ENCODE measurements at regions not wholly inside any gene's neighbourhood (a gene's known extent, or its start where the extent isn't known, plus 50 kb on each side); places are given as distances from the start of the nearest gene placed in this dataset.

GRCh38 chr7:84337429-84337828 is 142.8 kb upstream of the SEMA3A start:
- no peak for TF ChIP-seq CTCF (IDR thresholded peaks at IDR 0.05; ENCODE audit: borderline replicate concordance, extremely low read depth, low read length, poor library complexity, severe bottlenecking)
- no peak for TF ChIP-seq EZH2 (IDR thresholded peaks at IDR 0.05; ENCODE audit: borderline replicate concordance, low read depth, low read length, severe bottlenecking)
- Histone ChIP-seq H3K4me2 (ENCODE audit: insufficient read depth, low read length) (no peak overlapping the region), H3K4me1 (ENCODE audit: insufficient read depth, low read length) (no peaks in the 10 kb centered on the region), H3K36me3 (ENCODE audit: insufficient read depth, low read length) (no peaks in the 10 kb centered on the region), H3K27ac (ENCODE audit: low read length) (no peak overlapping the region), H2AFZ (ENCODE audit: low read depth, low read length) (no peak overlapping the region), H3K27me3 (ENCODE audit: insufficient read depth, low read length, poor library complexity) (no peaks in the 10 kb centered on the region), H3K4me3 (ENCODE audit: low read depth in 1 of 2, low read length in 2 of 2) (no peak overlapping the region), H3K9me3 (ENCODE audit: insufficient read depth, low read length, severe bottlenecking) (no peaks in the 10 kb centered on the region), H3K9ac (ENCODE audit: low read depth, low read length) (no peak overlapping the region), H4K20me1 (ENCODE audit: insufficient read depth, low read length) (no peaks in the 10 kb centered on the region), H3K79me2 (ENCODE audit: insufficient read depth, low read length) (no peaks in the 10 kb centered on the region)
- ATAC-seq (ENCODE audit: insufficient read depth, low read depth) (no peak), DNase-seq (no peak)

GRCh38 chr7:84336766-84337165 is 142.2 kb upstream of the SEMA3A start:
- Histone ChIP-seq H3K4me2 (ENCODE audit: insufficient read depth, low read length) (no peak overlapping the region), H3K4me3 (ENCODE audit: low read depth in 1 of 2, low read length in 2 of 2) (no peak overlapping the region), H3K9me3 (ENCODE audit: insufficient read depth, low read length, severe bottlenecking) (no peaks in the 10 kb centered on the region), H3K36me3 (ENCODE audit: insufficient read depth, low read length) (no peaks in the 10 kb centered on the region), H3K79me2 (ENCODE audit: insufficient read depth, low read length) (no peaks in the 10 kb centered on the region), H4K20me1 (ENCODE audit: insufficient read depth, low read length) (no peaks in the 10 kb centered on the region), H3K27ac (ENCODE audit: low read length) (no peak overlapping the region), H2AFZ (ENCODE audit: low read depth, low read length) (no peak overlapping the region), H3K27me3 (ENCODE audit: insufficient read depth, low read length, poor library complexity) (no peaks in the 10 kb centered on the region), H3K4me1 (ENCODE audit: insufficient read depth, low read length) (no peaks in the 10 kb centered on the region), H3K9ac (ENCODE audit: low read depth, low read length) (no peak overlapping the region)
- DNase-seq (no peak), ATAC-seq (ENCODE audit: insufficient read depth, low read depth) (no peak)
- TF ChIP-seq EZH2 (IDR thresholded peaks at IDR 0.05; ENCODE audit: borderline replicate concordance, low read depth, low read length, severe bottlenecking): no peak
- TF ChIP-seq CTCF (IDR thresholded peaks at IDR 0.05; ENCODE audit: borderline replicate concordance, extremely low read depth, low read length, poor library complexity, severe bottlenecking): no peak

- DNase-seq: no peak
- H2AFZ ChIP-seq (ENCODE audit: low read depth, low read length): no peak overlapping the region
- no peaks in the 10 kb centered on the region for H3K27me3 ChIP-seq (ENCODE audit: insufficient read depth, low read length, poor library complexity)
- H3K9ac ChIP-seq (ENCODE audit: low read depth, low read length): no peak overlapping the region
- no peaks in the 10 kb centered on the region for H3K9me3 ChIP-seq (ENCODE audit: insufficient read depth, low read length, severe bottlenecking)
- no peaks in the 10 kb centered on the region for H4K20me1 ChIP-seq (ENCODE audit: insufficient read depth, low read length)
- no peak for TF ChIP-seq CTCF (IDR thresholded peaks at IDR 0.05; ENCODE audit: borderline replicate concordance, extremely low read depth, low read length, poor library complexity, severe bottlenecking)
- H3K4me3 ChIP-seq (ENCODE audit: low read depth in 1 of 2, low read length in 2 of 2): no peak overlapping the region
- no peak overlapping the region for H3K4me2 ChIP-seq (ENCODE audit: insufficient read depth, low read length)
- H3K79me2 ChIP-seq (ENCODE audit: insufficient read depth, low read length): no peaks in the 10 kb centered on the region
- ATAC-seq (ENCODE audit: insufficient read depth, low read depth): no peak
- no peaks in the 10 kb centered on the region for H3K36me3 ChIP-seq (ENCODE audit: insufficient read depth, low read length)
- no peaks in the 10 kb centered on the region for H3K4me1 ChIP-seq (ENCODE audit: insufficient read depth, low read length)
- H3K27ac ChIP-seq (ENCODE audit: low read length): no peak overlapping the region
Observed at GRCh38 chr7:84336303-84336702, 141.7 kb upstream of the SEMA3A start.

- TF ChIP-seq EZH2 (IDR thresholded peaks at IDR 0.05; ENCODE audit: borderline replicate concordance, low read depth, low read length, severe bottlenecking) (no peak), CTCF (IDR thresholded peaks at IDR 0.05; ENCODE audit: borderline replicate concordance, extremely low read depth, low read length, poor library complexity, severe bottlenecking) (no peak)
- DNase-seq (no peak), ATAC-seq (ENCODE audit: insufficient read depth, low read depth) (no peak)
Observed at GRCh38 chr7:84331616-84332015, 137.0 kb upstream of the SEMA3A start.

More at GRCh38 chr7:84331616-84332015, 137.0 kb upstream of the SEMA3A start:
- H3K4me1 ChIP-seq (ENCODE audit: insufficient read depth, low read length): no peaks in the 10 kb centered on the region
- H3K79me2 ChIP-seq (ENCODE audit: insufficient read depth, low read length): no peaks in the 10 kb centered on the region
- H3K9me3 ChIP-seq (ENCODE audit: insufficient read depth, low read length, severe bottlenecking): no peaks in the 10 kb centered on the region
- no peak overlapping the region for H2AFZ ChIP-seq (ENCODE audit: low read depth, low read length)
- H3K9ac ChIP-seq (ENCODE audit: low read depth, low read length): no peak overlapping the region
- no peak overlapping the region for H3K27ac ChIP-seq (ENCODE audit: low read length)
- H3K4me2 ChIP-seq (ENCODE audit: insufficient read depth, low read length): no peak overlapping the region
- no peak overlapping the region for H3K4me3 ChIP-seq (ENCODE audit: low read depth in 1 of 2, low read length in 2 of 2)
- H4K20me1 ChIP-seq (ENCODE audit: insufficient read depth, low read length): no peaks in the 10 kb centered on the region
- no peaks in the 10 kb centered on the region for H3K27me3 ChIP-seq (ENCODE audit: insufficient read depth, low read length, poor library complexity)
- H3K36me3 ChIP-seq (ENCODE audit: insufficient read depth, low read length): no peaks in the 10 kb centered on the region

All from DND-41 (cell line).